HepG2 (cell line): ENCODE measurements at regions not wholly inside any gene's neighbourhood (a gene's known extent, or its start where the extent isn't known, plus 50 kb on each side); places are given as distances from the start of the nearest gene placed in this dataset.
A peak's percentile ranks its signal among the peaks of the same experiment; 100 is the strongest.

Experiments
- ATAC-seq: fragments of 200-7000 bp; cut with Tn5 transposase; 3 replicates; pipeline ENCODE4 v1.9.1; 2020; ENCODE audit warnings: mild to moderate bottlenecking, moderate library complexity
- BruUV-seq: library from RNA; stranded (reverse); fragments of 400-500 nt; replicated peaks from 2 replicates; lab custom pipeline; 2021; lab: Mats Ljungman, UMichigan
- CTCF ChIA-PET: fragments of 300-600 bp; formaldehyde crosslinking; extraction: SDS; loops from one replicate; lab custom pipeline; 2021; ENCODE audit warnings: low total read pairs, inconsistent platforms, low intra/inter-chr PET ratio; lab: Yijun Ruan, JAX
- POLR2A ChIA-PET: fragments of 350-600 bp; sonication (Branson Sonifier 250); formaldehyde crosslinking; loops from one replicate; lab custom pipeline; 2020; ENCODE audit warnings: antibody characterized with exemption, inconsistent platforms; lab: Yijun Ruan, JAX
- DNase-seq: peaks from one replicate; pipeline ENCODE4 v3.0.0-alpha.2; 2015; ENCODE audit warnings: low spot score
- FAIRE-seq: peaks from 3 replicates; lab custom pipeline; 2011; peaks lifted over from hg19 to GRCh38; lab: Jason Lieb, UNC
- H2AFZ ChIP-seq: one replicate; pipeline ENCODE4 v1.6.1; 2011; ENCODE audit warnings: low read length, inconsistent platforms
- H3K27ac ChIP-seq: fragments of 300-600 bp; 3 replicates; pipeline ENCODE4 v1.8.0; 2011; ENCODE audit warnings: mixed run types, mild to moderate bottlenecking, mixed read lengths, low read length, inconsistent platforms; ENCODE audit not compliant: insufficient read depth; ENCODE audit errors: extremely low read length
- H3K27me3 ChIP-seq, 2 experiments: fragments of 200-600 bp in 1 of 2; 2 replicates in 1 of 2; 3 replicates in 1 of 2; pipeline versions ENCODE4 v1.6.0 to v1.8.0; 2011; ENCODE audit warnings: low read length in 2 of 2, mild to moderate bottlenecking in 2 of 2, moderate library complexity in 2 of 2, inconsistent platforms in 1 of 2; ENCODE audit not compliant: insufficient read depth in 2 of 2, control insufficient read depth in 1 of 2
- H3K36me3 ChIP-seq, 2 experiments: fragments of 200-600 bp in 1 of 2; replicated peaks in 1 of 2; 2 replicates in 1 of 2; 3 replicates in 1 of 2; pipeline versions ENCODE4 v1.5.1 to v1.8.0; 2011; ENCODE audit warnings: low read length in 2 of 2, inconsistent platforms in 1 of 2; ENCODE audit not compliant: insufficient read depth in 2 of 2, control insufficient read depth in 1 of 2
- H3K4me1 ChIP-seq: 2 replicates; pipeline ENCODE4 v1.5.1; 2012; ENCODE audit warnings: low read length, inconsistent platforms; ENCODE audit not compliant: insufficient read depth
- H3K4me2 ChIP-seq: 2 replicates; pipeline ENCODE4 v1.6.0; 2011; ENCODE audit warnings: low read depth, low read length, inconsistent platforms
- H3K4me3 ChIP-seq, 3 experiments: fragments of 200-600 bp in 1 of 3; sonication (generic), shearing (Covaris generic) in 1 of 3; replicated peaks in 1 of 3; 2 replicates each; pipeline ENCODE4 v1.5.1; 2011 to 2016; ENCODE audit warnings: low read length in 3 of 3, inconsistent platforms in 2 of 3, low read depth in 2 of 3, mild to moderate bottlenecking in 2 of 3, control low read depth in 1 of 3, mixed read lengths in 1 of 3; ENCODE audit not compliant: insufficient read depth in 1 of 3
- H3K79me2 ChIP-seq: one replicate; pipeline ENCODE4 v1.6.1; 2011; ENCODE audit warnings: low read length, inconsistent platforms; ENCODE audit not compliant: insufficient read depth
- H3K9ac ChIP-seq: 2 replicates; pipeline ENCODE4 v1.6.0; 2011; ENCODE audit warnings: mild to moderate bottlenecking, low read depth, low read length, inconsistent platforms; ENCODE audit not compliant: insufficient read depth
- H3K9me3 ChIP-seq: 2 replicates; pipeline ENCODE4 v1.5.1; 2012; ENCODE audit warnings: mild to moderate bottlenecking, low read length
- H4K20me1 ChIP-seq: 2 replicates; pipeline ENCODE4 v1.6.0; 2011; ENCODE audit warnings: inconsistent platforms, mild to moderate bottlenecking, low read length, moderate library complexity; ENCODE audit not compliant: insufficient read depth
- CEBPB ChIP-seq: IDR thresholded peaks from 2 replicates; pipeline ENCODE4 v1.6.1; 2011; ENCODE audit warnings: low read depth, low read length, improper control_type of control experiment, borderline replicate concordance
- FLYWCH1 ChIP-seq: sonication (generic); formaldehyde crosslinking; IDR thresholded peaks from 2 replicates; pipeline ENCODE4 v1.8.1; 2023; ENCODE audit warnings: mild to moderate bottlenecking, missing genetic modification reagents
- HNF4G ChIP-seq, 2 experiments: sonication (generic) in 1 of 2; formaldehyde crosslinking in 1 of 2; IDR thresholded peaks; 2 replicates each; pipeline versions ENCODE4 v1.4.0 to v1.6.1; 2011 to 2020; ENCODE audit warnings: borderline replicate concordance in 2 of 2, low read depth in 2 of 2, mild to moderate bottlenecking in 2 of 2, low read length in 1 of 2, missing genetic modification reagents in 1 of 2, moderate library complexity in 1 of 2
- LRRFIP1 ChIP-seq: sonication (generic); formaldehyde crosslinking; conservative IDR thresholded peaks from 2 replicates; pipeline ENCODE4 v1.4.0; 2020; ENCODE audit warnings: missing genetic modification reagents
- SIX1 ChIP-seq: sonication (generic); formaldehyde crosslinking; IDR thresholded peaks from 2 replicates; pipeline ENCODE4 v1.4.0; 2020; ENCODE audit warnings: missing genetic modification reagents, borderline replicate concordance
- WGBS: methylation state at CpG from one replicate; pipeline ENCODE4 v1.1.6; 2017; ENCODE audit warnings: low lambda C conversion rate; 5-methylcytosine and 5-hydroxymethylcytosine counted together
- in situ Hi-C: cut with HindIII; loops from 2 replicates; pipeline ENCODE4 v1.10.0; 2017; ENCODE audit warnings: low pct_unique_long_range_greater_than_20kb; ENCODE audit not compliant: extremely low pct_ligation_motif_present
- intact Hi-C: fragments of 100-400 bp; cut with micrococcal nuclease; formaldehyde crosslinking; loops from one replicate; pipeline ENCODE4 v1.10.0; 2022; ENCODE audit not compliant: unreplicated experiment

GRCh38 chr4:114768501-114768900, 169.9 kb downstream of the UGT8 start (continued):
- TF ChIP-seq LRRFIP1 (CRISPR knock-in tag) (no peak), HNF4G (IDR thresholded peaks at IDR 0.05; ENCODE audit: borderline replicate concordance, low read depth, low read length) (no peak), HNF4G (CRISPR knock-in tag; IDR thresholded peaks at IDR 0.05; ENCODE audit: borderline replicate concordance, low read depth) (no peak), FLYWCH1 (CRISPR knock-in tag) (no peak)

- H3K36me3 ChIP-seq, result no peaks in the 10 kb centered on the region
- WGBS, result 34% methylated on average over 4 of the region's 4 CpGs
- no peak for FAIRE-seq
- intact Hi-C loops, result no loop called here
- H3K27ac ChIP-seq, result no peak overlapping the region
- CTCF ChIA-PET, result no interaction called here
- ATAC-seq, result no peak
- H3K4me2 ChIP-seq, result no peak overlapping the region
- H3K79me2 ChIP-seq, result no peaks in the 10 kb centered on the region
- POLR2A ChIA-PET, result no interaction called here
- DNase-seq, result no peak
- no peaks in the 10 kb centered on the region for H3K27me3 ChIP-seq
- no peak overlapping the region for H2AFZ ChIP-seq
- TF ChIP-seq SIX1 (CRISPR knock-in tag), result no peak
- TF ChIP-seq CEBPB, result peak; percentile 73; the same call in 1 of the 2 replicates
- no peak overlapping the region for H3K4me3 ChIP-seq
- in situ Hi-C loops, result no loop called here
- no peaks in the 10 kb centered on the region for H3K9me3 ChIP-seq
- no peak overlapping the region for H3K9ac ChIP-seq
- BruUV-seq, result no TSS peak
- no peaks in the 10 kb centered on the region for H4K20me1 ChIP-seq
- no peaks in the 10 kb centered on the region for H3K4me1 ChIP-seq
Measured at GRCh38 chr4:114770624-114771023, 172.0 kb downstream of the UGT8 start.
